Transverse colon (tissue), 4 donors: ENCODE measurements at regions not wholly inside any gene's neighbourhood (a gene's known extent, or its start where the extent isn't known, plus 50 kb on each side); places are given as distances from the start of the nearest gene placed in this dataset.

Experiments
- DNase-seq: peaks from one replicate; pipeline ENCODE4 v3.0.0-alpha.2; 2019
- H3K27ac ChIP-seq, 4 donors: fragments of 200-600 bp; sonication (generic); 2 replicates each; pipeline ENCODE4 v1.5.1; 2016 to 2018; ENCODE audit warnings: inconsistent platforms in 4 of 4
- H3K27me3 ChIP-seq: fragments of 200-600 bp; sonication (generic); 2 replicates; pipeline ENCODE4 v1.5.1; 2017; ENCODE audit warnings: inconsistent platforms
- H3K36me3 ChIP-seq, 4 donors: fragments of 200-600 bp; sonication (generic); 2 replicates each; pipeline ENCODE4 v1.5.1; 2017 to 2019; ENCODE audit warnings: inconsistent platforms in 4 of 4
- H3K4me1 ChIP-seq, 4 donors: fragments of 200-600 bp; sonication (generic); 2 replicates each; pipeline ENCODE4 v1.5.1; 2017 to 2020; ENCODE audit warnings: inconsistent platforms in 4 of 4
- H3K4me3 ChIP-seq, 4 donors: fragments of 200-600 bp; sonication (generic); 1 replicate in 1 of 4; 2 replicates in 3 of 4; pipeline versions ENCODE4 v1.5.1 to v1.6.1; 2017 to 2019; ENCODE audit warnings: inconsistent platforms in 4 of 4
- H3K9me3 ChIP-seq, 2 donors: fragments of 200-600 bp; sonication (generic); 2 replicates each; pipeline ENCODE4 v1.5.1; 2017 to 2019; ENCODE audit warnings: inconsistent platforms in 2 of 2
- CTCF ChIP-seq, 5 experiments: fragments of 200-600 bp in 3 of 5; fragments of 450-650 bp in 2 of 5; sonication (generic) in 3 of 5; IDR thresholded peaks; 1 replicate in 2 of 5; 2 replicates in 3 of 5; pipeline ENCODE4 v1.5.1; 2016 to 2017; ENCODE audit warnings: antibody characterized with exemption in 5 of 5, inconsistent platforms in 3 of 5, mild to moderate bottlenecking in 2 of 5, moderate library complexity in 1 of 5
- EP300 ChIP-seq: sonication (generic); formaldehyde crosslinking; IDR thresholded peaks from one replicate; pipeline ENCODE4 v1.6.1; 2017; ENCODE audit warnings: antibody characterized with exemption, low read depth
- POLR2A ChIP-seq: fragments of 450-650 bp; IDR thresholded peaks from one replicate; pipeline ENCODE4 v1.6.1; 2016; ENCODE audit warnings: antibody characterized with exemption, mild to moderate bottlenecking, moderate library complexity
- POLR2AphosphoS5 ChIP-seq, 3 donors: sonication (generic); formaldehyde crosslinking; IDR thresholded peaks; one replicate each; pipeline ENCODE4 v1.6.1; 2016; ENCODE audit warnings: antibody characterized with exemption in 3 of 3
- WGBS, 2 donors: methylation state at CpG; one replicate each; pipeline ENCODE4 v1.1.5; 2018; ENCODE audit warnings: low coverage in 1 of 2; 5-methylcytosine and 5-hydroxymethylcytosine counted together
- in situ Hi-C, 4 donors: fragments of 200-750 bp; cut with MboI; loops; one replicate each; pipeline versions ENCODE4 v1.15.0 to v1.15.1; 2017; ENCODE audit warnings: low sequenced_read_pairs in 3 of 4, low pct_ligation_motif_present in 1 of 4, low pct_unique_long_range_greater_than_20kb in 1 of 4
- intact Hi-C: fragments of 100-400 bp; cut with DNase I; formaldehyde crosslinking; loops from one replicate; pipeline ENCODE4 v1.15.1; 2023; ENCODE audit warnings: low total_unique reads

DNA sequence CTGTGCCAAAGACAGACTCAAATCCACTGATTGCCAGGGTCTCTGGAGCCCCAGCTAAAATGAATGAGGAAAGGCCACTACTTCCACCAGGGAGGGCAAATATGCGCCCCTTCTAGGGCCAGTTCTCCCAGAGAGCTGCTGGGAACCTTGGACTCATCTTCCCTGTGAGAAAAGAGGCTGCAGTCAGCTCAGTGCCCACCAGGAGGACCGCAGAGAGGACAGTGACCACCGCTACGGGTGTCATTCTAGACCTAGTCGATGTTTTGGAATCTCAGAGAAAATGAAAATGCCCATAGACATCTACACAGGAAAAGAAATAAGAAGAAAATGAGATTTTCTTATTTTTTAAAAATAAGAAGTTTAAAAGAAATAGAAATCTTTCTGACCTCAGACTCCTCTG, 235.1 kb downstream of the UQCRFS1 start:
- Histone ChIP-seq H3K27ac (no peak overlapping the region), H3K4me1 (no peaks in the 10 kb centered on the region), H3K27me3 (no peaks in the 10 kb centered on the region), H3K9me3 (no peaks in the 10 kb centered on the region), H3K36me3 (no peaks in the 10 kb centered on the region), H3K4me3 (no peak overlapping the region)
- TF ChIP-seq EP300 (no peak), POLR2AphosphoS5 (IDR thresholded peaks at IDR 0.05) (no peak), CTCF (IDR thresholded peaks at IDR 0.05) (no peak), POLR2A (no peak)
- 61 to 76% methylated on average over 3 to 5 of the region's 5 CpGs for WGBS, 2 donors
- intact Hi-C loops (no loop called here), in situ Hi-C loops (no loop called here)
- DNase-seq, result no peak

DNA sequence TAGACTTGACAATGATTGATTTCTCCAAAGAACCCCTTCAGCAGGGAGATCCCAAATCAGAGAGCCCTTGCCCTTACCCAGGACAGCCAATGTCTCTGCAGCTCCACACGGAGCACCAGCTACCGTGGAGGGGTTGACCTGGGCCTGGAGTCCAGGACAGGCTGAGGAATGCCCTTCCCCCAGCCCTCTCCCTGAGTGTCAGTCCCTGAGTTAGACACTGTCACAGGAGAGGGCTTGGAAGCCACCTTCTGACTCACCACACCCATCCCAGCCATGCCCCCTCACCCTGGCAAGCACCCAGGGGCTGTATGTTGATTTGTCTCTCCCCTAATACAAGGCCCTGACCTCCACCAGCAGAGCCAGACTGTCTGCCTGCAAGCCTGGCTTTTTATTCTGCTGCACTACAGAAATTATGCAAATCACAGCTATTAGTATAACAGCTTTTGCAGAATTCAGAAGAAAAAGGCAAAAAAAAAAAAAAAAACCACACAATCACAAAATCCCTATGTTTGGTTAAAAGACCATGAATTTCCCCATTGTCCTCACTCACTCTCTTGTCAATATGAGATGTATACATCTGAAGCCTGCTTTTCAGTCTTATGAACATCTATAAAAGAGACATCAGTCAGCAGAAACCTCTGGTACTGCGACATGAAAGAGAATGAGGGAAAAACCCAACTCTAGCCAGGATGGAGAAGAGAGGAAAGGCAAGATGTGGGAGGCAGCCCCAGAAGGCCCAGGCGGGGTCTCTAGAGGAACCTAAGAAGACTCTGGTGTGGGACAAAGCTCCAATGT, 240.7 kb downstream of the UQCRFS1 start:
- in situ Hi-C loops, result no loop called here
- TF ChIP-seq CTCF (IDR thresholded peaks at IDR 0.05) (no peak), POLR2AphosphoS5 (IDR thresholded peaks at IDR 0.05) (no peak), POLR2A (no peak), EP300 (no peak)
- WGBS, 2 donors, result 75% methylated on average over 4 of the region's 4 CpGs; no CpG with 5 or more reads in 1 of the 2 donors
- no peaks in the 10 kb centered on the region for H3K9me3 ChIP-seq
- no peak overlapping the region for H3K27ac ChIP-seq
- H3K4me1 ChIP-seq, result no peaks in the 10 kb centered on the region
- no peak overlapping the region for H3K4me3 ChIP-seq
- intact Hi-C loops, result no loop called here
- no peak for DNase-seq
- H3K27me3 ChIP-seq, result no peaks in the 10 kb centered on the region
- H3K36me3 ChIP-seq, result no peaks in the 10 kb centered on the region

DNA sequence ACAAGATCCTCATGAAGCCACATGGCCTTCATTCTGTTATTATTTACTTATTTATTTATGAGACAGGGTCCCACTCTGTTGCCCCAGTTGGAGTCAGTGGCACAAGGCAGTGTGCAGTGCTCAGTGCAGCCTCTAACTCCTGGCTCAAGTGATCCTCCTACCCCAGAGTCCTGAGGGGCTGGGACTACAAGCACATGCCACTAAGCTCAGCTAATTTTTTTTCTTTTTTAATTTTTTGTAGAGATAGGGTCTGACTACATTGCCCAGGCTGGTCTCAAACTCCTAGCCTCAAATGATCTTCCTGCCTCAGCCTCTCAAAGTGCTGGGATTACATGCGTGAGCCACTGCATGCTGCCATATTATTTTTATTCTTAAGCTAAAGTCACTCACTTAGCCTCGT, 241.4 kb downstream of the UQCRFS1 start:
- Histone ChIP-seq H3K4me1 (no peaks in the 10 kb centered on the region), H3K9me3 (no peaks in the 10 kb centered on the region), H3K27ac (no peak overlapping the region), H3K4me3 (no peak overlapping the region), H3K27me3 (no peaks in the 10 kb centered on the region), H3K36me3 (no peaks in the 10 kb centered on the region)
- in situ Hi-C loops (no loop called here), intact Hi-C loops (no loop called here)
- WGBS, 2 donors, result 80% methylated on average over 2 of the region's 2 CpGs; no CpG with 5 or more reads in 1 of the 2 donors
- no peak for TF ChIP-seq POLR2AphosphoS5 (IDR thresholded peaks at IDR 0.05)
- TF ChIP-seq CTCF (IDR thresholded peaks at IDR 0.05), result no peak
- TF ChIP-seq EP300, result no peak
- TF ChIP-seq POLR2A, result no peak
- DNase-seq, result no peak

- H3K4me1 ChIP-seq, result no peaks in the 10 kb centered on the region
- TF ChIP-seq POLR2A (no peak), CTCF (IDR thresholded peaks at IDR 0.05) (no peak), POLR2AphosphoS5 (IDR thresholded peaks at IDR 0.05) (no peak), EP300 (no peak)
- DNase-seq, result no peak
- H3K4me3 ChIP-seq, result no peak overlapping the region
- H3K27me3 ChIP-seq, result no peaks in the 10 kb centered on the region
- 55 to 73% methylated on average over 3 to 6 of the region's 6 CpGs for WGBS, 2 donors
- in situ Hi-C loops, result no loop called here
- H3K27ac ChIP-seq, result no peak overlapping the region
- H3K36me3 ChIP-seq, result no peaks in the 10 kb centered on the region
- intact Hi-C loops, result no loop called here
- H3K9me3 ChIP-seq, result no peaks in the 10 kb centered on the region
Measured at GRCh38 chr19:28971049-28971448, 241.9 kb downstream of the UQCRFS1 start.
